ENCODE measurements at regions not wholly inside any gene's neighbourhood (a gene's known extent, or its start where the extent isn't known, plus 50 kb on each side); places are given as distances from the start of the nearest gene placed in this dataset.

- DNase-seq, result no peak
Observed at GRCh38 chr6:2502096-2502997, 248.4 kb downstream of the MYLK4 start.

- no peak for DNase-seq
Observed at GRCh38 chr6:2497922-2498623, 252.6 kb downstream of the MYLK4 start.

GRCh38 chr6:2496291-2496690 is 250.9 kb upstream of the GMDS start:
- no peak for DNase-seq

- no peak for DNase-seq
Observed at GRCh38 chr6:2492686-2493523, 247.5 kb upstream of the GMDS start.

GRCh38 chr6:2491137-2491536 is 245.7 kb upstream of the GMDS start:
- DNase-seq, result no peak

- DNase-seq, result no peak
Observed at GRCh38 chr6:2488578-2488977, 243.2 kb upstream of the GMDS start.

- DNase-seq, result no peak
Observed at GRCh38 chr6:2485116-2485515, 239.7 kb upstream of the GMDS start.

- no peak for DNase-seq
Observed at GRCh38 chr6:2482773-2483172, 237.4 kb upstream of the GMDS start.

GRCh38 chr6:2481307-2481706 is 235.9 kb upstream of the GMDS start:
- no peak for DNase-seq

- DNase-seq, result no peak
Observed at GRCh38 chr6:2480267-2480966, 235.0 kb upstream of the GMDS start.

GRCh38 chr6:2478200-2478599 is 232.8 kb upstream of the GMDS start:
- no peak for DNase-seq

- DNase-seq, result no peak
Observed at GRCh38 chr6:2477666-2478065, 232.3 kb upstream of the GMDS start.

- DNase-seq, result no peak
Observed at GRCh38 chr6:2477250-2477649, 231.8 kb upstream of the GMDS start.

- DNase-seq, result no peak
Observed at GRCh38 chr6:2476376-2476775, 231.0 kb upstream of the GMDS start.

- DNase-seq, result no peak
Observed at GRCh38 chr6:2471472-2471871, 226.1 kb upstream of the GMDS start.

GRCh38 chr6:2469428-2469827 is 224.0 kb upstream of the GMDS start:
- no peak for DNase-seq

- no peak for DNase-seq
Observed at GRCh38 chr6:2468601-2468955, 223.2 kb upstream of the GMDS start.

- no peak for DNase-seq
Observed at GRCh38 chr6:2467929-2468600, 222.7 kb upstream of the GMDS start.

GRCh38 chr6:2465336-2465735 is 219.9 kb upstream of the GMDS start:
- no peak for DNase-seq

GRCh38 chr6:2464641-2465040 is 219.2 kb upstream of the GMDS start:
- no peak for DNase-seq

- DNase-seq, result no peak
Observed at GRCh38 chr6:2462831-2463230, 217.4 kb upstream of the GMDS start.

GRCh38 chr6:2460216-2460745 is 214.9 kb upstream of the GMDS start:
- no peak for DNase-seq
